HG02763 (cell line): ENCODE measurements at regions not wholly inside any gene's neighbourhood (a gene's known extent, or its start where the extent isn't known, plus 50 kb on each side); places are given as distances from the start of the nearest gene placed in this dataset.

Source experiments
- ATAC-seq: cut with Tn5 transposase; IDR thresholded peaks from one replicate; pipeline ENCODE4 v1.9.1; 2021; ENCODE audit warnings: mild to moderate bottlenecking, moderate library complexity; ENCODE audit not compliant: unreplicated experiment

DNA sequence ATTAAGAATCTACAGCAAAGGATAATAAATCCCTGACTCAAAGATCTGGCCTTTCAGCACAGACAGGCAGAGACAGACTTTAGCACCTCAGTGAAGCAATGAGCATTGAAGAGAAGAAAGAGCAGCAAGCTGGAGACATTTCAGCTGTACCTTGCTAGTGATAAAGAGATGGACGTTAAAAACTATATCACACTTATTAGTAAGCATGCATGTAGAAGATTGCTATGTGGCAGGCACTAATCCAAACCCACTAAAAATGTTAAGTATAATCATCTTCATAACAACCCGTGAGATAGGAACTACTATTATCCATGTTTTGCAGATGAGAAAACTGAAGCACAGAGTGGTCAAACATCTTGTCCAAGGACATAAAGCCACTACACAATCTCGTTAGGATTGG lies 1538.3 kb upstream of the FLRT2 start:
- ATAC-seq, result no peak

DNA sequence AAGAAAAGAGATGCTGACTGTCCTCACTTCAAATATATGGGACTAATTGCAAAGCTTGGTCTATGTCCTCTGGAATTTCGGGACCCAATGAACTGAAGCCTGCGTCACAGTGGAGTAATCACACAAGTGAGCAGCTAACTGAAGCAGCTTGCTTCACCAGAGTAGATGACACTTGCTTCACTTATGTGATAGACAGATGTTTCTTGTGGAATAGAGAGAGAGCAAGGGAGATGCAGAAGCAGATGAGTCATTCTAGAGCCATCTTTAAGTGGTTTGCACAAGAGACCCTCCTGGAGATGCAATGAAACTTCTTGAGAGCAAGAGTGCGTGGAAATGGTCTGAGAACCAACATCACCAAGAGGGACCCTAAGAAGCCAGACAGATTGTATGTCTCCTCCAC lies 1537.1 kb upstream of the FLRT2 start:
- ATAC-seq, result no peak

DNA sequence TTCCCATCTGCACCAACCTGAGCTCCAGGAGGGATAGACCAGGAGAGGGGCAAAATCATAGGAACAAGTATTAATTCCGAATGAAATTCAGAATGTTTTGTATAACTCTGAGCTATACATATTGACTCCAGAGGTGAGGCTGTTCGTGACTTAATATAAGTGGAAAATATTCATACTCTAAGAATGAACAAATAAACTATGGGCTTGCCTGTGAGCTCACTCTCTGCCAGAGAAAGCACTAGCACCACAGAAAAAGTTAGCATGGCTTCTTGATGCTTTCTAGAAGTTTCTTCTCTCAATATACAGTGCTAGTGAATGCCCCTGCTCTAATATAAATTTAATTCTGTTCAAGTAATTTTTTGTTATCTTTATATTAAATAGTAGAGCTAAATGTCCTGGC lies 1536.4 kb upstream of the FLRT2 start:
- no peak for ATAC-seq

DNA sequence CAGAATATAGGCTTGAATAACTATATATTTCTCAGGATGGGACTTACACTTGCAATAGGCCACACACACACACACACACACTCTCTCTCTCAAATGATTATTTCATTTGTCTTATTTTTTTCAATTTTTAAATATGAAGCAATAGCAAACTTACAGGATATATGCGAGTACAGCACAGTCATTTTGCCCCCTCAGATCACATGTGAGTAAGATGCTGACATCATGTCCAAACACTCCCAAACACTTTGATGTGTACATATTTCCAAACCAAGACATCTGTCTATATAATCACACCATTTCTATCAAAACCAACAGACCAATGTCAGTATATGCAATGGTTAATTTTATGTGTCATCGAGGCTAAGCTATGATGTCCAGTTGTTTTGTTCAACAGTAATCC lies 1535.9 kb upstream of the FLRT2 start:
- ATAC-seq, result no peak

DNA sequence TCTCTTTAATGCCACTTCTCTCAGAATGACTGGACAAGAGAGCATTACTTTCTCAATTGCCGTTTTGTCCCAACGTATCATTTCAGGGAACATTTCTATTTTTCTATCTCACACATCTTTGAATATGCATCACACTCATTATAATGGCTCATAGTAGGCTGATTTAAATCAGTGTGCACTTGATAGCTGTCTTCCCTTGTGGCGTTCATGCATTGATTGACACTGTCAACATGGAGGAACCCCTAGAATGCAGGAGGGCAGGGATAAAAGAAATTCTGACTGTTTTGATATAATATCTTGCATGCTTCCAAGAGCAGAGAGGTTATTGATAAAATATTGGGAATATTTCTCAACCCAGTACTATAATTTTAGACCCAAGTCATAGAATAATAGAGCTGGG lies 1528.9 kb upstream of the FLRT2 start:
- no peak for ATAC-seq

DNA sequence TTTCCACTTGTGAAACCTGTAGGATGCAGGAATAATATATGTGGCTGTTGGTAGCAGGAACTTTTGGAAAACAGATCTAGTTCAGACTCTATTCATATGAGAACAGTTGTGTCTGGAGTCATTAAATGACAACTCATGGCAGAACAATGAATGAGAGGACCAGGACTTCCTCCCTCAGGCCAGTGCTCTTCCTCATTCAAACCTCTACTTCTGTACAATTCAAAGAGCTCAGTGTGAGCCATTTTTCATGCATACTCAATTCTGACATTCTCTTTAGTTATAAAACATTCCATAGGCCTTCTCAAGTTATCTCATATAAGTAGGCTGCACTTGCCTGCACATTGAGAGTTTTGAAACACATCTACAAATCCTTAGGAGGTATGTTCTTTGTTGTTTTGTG lies 1526.6 kb upstream of the FLRT2 start:
- ATAC-seq, result no peak

DNA sequence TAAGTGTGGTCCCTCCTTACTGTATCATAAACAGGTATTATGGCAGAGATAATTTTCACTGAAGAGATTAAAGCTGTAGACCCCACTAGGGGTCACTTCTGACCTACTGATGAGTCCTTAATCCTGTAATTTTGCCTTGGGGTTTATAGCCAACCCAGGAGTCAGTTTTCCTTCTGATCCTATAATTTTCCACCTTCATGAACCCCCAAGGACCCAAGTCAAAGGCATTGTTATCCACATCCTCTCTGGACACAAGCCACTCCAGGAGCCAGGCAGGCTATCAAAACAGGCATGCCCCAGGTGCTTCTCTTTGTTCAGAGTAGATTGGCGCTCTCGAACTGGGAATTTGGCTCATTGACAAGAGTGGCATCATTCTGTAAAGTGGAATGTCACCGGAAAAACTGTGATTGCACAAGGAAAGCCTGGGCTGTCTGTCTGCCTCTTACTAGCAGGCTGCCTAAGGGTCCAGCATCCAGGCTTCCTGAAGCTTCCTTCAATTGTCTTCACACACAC lies 1523.2 kb upstream of the FLRT2 start:
- no peak for ATAC-seq

DNA sequence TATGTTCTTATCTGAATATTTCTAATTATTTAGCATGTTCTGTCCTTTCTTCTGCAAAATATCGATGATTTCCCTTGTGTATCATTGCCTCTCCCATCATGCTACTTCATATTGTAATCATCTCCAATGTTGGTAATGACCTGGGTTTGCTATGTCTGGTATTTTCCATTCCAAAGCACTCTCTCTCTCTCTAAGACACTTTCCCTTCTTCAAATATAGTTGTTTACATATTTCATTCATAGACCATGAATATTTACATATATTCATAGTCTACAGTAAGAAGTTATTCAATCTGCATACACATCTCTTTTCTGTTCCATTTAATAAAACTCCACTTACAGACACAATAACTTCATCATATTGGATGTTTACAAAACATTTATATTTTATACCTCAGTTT lies 1516.5 kb upstream of the FLRT2 start:
- ATAC-seq, result no peak

DNA sequence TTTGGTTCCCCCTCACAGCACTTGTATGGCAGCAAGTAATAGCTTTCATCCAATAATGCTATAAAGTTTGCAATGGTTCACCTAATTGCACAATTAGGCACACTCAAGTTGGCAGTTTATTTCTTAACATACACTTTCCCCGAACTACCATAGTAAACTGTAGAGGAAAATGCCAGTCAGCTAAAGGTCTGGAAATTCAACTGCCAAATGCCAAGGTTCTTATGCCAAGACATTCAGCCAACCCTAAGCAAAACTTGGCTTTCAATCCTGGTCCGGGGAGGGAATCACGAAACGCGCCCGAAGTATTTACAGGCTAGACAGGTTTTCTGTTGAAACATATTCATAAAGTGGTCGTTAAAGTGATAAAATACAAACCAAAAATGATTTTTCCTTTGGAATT lies 1512.4 kb upstream of the FLRT2 start:
- no peak for ATAC-seq

DNA sequence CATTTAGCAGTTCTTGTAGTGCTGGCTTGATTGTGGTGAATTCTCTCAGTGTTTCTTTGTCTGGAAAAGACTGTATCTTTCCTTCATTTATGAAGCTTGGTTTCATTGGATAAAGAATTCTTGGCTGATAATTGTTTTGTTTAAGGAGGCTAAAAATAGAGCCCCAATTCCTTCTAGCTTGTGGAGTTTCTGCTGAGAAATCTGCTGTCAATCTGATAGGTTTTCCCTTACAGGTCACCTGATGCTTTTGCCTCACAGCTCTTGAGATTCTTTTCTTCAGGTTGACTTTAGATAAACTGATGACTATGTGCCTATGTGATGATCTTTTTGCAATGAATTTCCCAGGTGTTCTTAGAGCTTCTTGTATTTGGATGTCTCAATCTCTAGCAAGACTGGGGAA lies 1508.5 kb upstream of the FLRT2 start:
- no peak for ATAC-seq

DNA sequence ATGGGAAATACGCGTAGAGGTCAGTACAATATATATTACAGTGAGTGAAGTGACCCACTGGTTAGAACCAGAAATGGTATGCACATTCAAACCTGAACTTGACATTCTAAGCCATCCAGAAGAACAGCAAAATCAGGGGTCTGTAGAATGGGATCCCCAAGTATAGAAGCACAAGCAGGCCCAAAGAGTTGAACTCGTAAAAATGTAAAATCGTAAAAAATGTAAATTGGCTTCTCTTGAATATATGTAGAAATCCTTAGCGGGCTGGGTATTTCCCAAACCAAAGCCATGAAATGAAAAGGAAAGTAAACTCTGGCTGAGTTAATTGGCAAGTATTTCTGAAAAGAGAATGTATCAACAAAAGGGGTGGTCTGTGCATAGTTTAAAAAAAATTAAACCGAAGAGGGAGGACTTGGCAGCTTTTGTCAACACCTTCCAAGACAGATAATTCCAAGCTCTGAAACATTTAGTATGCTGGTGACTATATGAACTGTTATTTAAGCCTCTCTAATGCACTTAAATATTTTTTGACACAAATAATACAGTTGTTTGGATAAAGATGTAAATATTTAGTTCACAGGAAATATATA lies 1505.6 kb upstream of the FLRT2 start:
- ATAC-seq, result no peak

DNA sequence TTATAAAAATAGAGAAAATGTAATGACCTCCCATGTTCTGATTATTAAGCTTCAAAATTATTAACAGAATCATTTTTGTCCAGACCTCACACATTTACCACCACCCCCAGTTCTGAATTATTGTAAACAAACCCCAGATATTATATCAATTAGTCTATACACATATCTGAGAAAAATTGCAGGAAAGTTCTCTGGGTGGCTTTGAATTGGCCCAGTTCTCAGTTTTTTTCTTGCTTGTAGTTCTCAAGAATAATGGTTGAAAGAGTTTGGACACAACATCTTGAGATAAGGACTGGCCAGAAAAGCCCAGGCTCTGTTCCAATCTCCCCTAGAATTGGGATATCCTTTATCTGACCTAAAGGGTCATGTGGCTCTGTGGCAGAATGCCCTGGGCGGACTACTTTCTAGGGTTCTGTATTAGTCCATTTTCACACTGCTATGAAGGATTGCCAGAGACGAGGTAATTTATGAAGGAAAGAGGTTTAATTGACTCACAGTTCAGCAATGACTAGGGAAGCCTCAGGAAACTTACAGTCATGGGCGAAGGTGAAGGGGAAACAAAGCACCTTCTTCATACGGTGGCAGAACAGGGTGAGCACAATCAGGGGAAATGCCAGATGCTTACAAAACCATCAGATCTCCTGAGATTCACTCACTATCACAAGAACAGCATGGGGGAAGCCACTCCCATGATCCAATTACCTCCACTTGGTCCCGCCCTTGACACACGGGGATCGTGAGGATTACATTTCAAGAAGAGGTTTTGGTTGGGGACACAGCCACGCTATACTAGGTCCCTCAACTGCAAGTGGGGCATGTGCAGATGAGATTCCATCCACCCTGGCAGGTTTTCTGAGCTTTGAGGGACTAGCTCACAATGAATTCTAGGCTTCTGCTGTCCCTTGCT lies 1504.6 kb upstream of the FLRT2 start:
- no peak for ATAC-seq

DNA sequence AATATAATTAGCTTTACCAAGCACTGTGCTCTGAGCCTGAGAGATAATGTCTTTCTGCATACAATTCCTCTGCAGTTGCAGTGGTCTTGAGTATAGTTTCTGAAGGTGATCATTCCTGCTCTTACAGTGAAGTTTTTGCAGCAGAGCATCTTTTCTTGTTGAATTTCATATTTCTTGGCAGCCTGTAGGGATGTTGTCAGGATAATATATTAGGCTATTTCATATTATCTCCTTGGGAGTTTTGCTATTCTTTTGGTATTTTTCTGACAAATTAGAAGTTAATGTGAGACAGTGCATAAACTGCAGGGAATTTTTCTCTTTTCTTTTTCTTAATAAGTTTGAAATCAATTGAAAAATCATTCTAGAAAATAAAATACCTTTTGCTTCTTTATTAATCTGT lies 1502.6 kb upstream of the FLRT2 start:
- ATAC-seq, result no peak

DNA sequence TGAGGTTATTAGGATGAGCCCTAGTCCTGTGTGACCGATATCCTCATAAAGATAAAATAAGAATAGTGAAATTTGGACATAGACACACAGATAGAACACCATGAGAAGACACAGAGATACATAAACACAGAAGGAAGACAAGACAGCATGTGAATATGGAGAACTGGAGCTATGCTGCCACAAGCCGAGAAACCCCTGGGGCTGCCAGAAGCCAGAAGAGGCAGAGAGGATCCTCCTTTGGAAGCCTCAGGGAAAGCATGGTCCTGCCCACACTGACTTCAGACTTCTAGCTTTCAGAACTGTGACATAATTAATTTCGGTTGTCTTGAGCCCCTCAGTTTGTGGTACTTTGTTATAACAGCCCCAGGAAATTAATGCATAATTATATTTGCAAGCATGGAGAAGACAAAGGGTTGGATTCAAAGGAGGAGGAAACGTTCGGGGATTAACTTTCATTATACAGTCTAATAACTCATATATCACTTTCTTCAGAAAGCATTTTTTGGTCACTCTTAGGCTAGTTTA lies 1501.8 kb upstream of the FLRT2 start:
- no peak for ATAC-seq

DNA sequence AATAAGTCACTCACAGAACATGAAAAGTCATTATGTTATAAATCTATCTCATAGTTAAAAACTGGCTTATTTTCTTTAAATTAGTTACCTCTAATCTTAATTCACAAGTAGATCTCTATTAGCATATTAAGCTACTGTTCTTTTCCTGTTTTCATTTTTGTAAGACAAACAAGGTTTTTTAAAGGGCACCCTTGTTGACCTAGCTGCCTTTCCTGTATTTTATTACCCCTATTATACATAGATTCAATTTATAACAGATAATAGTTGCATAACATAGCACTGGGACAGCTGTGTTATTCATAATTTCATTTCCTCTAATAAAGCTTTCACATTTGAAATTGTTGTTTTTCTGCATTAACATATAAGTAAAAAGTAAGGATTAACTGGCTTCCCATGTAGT lies 1500.7 kb upstream of the FLRT2 start:
- no peak for ATAC-seq

DNA sequence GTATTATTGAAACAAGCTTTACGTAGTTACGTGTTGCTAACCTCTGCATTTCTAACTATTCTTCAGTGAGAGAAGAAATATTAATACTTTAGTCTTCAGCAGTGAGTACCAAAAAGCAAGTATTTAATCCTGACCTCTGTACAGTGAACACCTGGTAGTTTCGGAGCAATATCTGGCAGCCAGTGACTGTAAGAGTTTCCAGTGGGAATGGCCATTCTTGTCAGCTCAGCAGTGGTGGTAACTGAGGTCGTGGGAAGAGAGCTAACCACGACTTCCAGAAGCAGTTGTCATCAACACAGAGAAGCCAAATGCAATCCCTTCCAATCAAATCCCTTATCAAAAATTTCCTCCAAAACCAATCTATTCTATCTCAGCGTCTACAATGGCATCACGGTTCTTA lies 1500.2 kb upstream of the FLRT2 start:
- ATAC-seq, result no peak

DNA sequence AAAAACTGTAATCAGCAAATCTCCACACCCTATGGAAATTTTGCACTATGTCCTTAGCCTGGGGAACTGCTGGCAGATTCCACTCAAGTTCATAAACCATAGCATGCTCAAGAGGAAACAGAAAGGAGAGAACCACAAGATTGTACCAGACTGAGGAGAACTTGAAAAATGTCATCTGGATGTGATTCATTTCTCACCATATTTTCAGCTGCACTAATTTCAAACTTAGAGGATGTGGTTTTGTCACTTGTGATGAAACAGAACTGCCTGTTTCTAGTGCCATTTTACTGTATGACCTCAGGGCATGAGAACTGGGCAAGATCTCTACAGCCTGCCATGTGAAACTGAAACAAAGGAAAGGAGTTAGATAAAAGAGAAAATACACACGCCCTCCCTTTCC lies 1493.1 kb upstream of the FLRT2 start:
- ATAC-seq, result no peak

DNA sequence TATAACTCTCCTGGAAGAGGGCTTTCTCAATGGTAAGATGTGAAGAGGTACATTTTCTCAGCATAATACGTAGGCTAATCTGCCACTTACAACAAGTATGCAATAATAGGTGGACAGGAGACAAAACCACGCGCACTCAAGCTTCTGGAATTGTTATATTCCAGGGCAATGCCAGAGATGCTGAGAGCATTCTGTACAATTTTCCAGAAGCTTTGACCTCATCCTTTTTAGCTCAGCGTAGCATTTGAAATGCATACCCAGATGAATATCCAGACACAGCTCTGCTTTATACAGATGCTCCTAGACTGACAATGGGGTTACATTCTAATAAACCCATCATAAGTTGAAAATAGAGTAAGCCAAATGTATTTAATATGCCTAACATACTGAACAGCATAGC lies 1492.4 kb upstream of the FLRT2 start:
- no peak for ATAC-seq

DNA sequence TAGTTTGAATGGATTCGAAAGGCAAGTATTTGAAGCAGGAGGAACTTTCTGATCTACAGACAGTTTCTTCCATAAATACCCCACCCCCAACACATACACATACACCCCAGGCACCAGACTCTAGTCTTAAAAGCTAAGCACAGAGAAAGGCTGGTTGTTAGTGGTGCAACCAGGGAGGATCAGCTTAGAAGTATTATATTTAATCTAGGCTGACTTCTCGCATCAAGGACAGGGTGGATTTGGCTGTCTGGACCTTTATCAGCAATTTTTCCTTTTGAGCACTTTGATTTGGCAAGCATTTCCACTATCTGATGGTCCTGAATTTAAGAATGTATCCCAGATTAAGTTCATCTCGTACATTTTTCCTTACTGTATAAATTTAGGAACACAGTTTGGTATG lies 1489.8 kb upstream of the FLRT2 start:
- ATAC-seq, result no peak

DNA sequence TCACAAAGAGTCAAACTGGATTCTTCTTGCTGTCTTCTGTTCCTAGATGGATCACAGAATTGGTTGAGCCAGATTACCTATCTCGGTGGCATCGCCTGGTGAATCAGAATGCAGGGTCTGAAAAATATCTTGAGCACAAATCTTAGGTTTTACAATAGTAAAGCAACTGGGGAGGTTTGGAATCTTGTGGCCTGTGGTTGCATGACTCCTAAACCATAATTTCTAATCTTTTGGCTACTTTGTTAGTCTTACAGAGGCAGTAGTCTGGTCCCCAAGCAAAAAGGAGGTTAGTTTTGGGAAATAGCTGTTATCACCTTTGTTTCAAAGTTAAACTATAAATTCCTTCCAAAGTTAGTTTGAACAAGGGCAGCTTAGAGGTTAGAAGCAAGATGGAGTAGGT lies 1488.5 kb upstream of the FLRT2 start:
- ATAC-seq, result no peak

DNA sequence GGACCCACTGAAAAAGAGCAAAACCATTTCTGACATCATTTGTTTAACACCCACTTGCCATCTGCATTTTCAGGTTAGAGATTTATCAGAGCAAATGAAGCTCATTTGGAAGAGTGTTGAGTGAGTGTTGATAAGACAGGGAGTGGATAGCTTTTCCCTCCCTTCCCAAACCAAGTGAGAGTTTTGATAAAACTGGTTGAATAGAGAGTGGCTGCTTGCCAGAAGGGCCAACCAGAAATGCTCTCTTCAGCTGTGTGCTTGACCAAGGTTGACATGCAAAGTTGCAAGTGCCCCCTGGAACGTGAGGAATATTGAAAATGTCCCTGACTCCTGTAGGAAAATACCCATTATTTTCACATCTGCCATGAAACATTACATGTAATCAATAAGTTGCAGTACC lies 1487.0 kb upstream of the FLRT2 start:
- no peak for ATAC-seq
